Mesothelial cell of epicardium (in vitro differentiated cells): ENCODE measurements at regions not wholly inside any gene's neighbourhood (a gene's known extent, or its start where the extent isn't known, plus 50 kb on each side); places are given as distances from the start of the nearest gene placed in this dataset.
A peak's percentile ranks its signal among the peaks of the same experiment; 100 is the strongest.

Experiments
- DNase-seq, 2 experiments: peaks; one replicate each; pipeline ENCODE4 v3.0.0; 2021; ENCODE audit warnings: low spot score in 2 of 2; ENCODE audit not compliant: unreplicated experiment in 2 of 2
- H3K27ac Mint-ChIP-seq: 2 replicates; pipeline ENCODE4 v1.8.0; 2021; ENCODE audit warnings: mixed read lengths
- H3K27me3 Mint-ChIP-seq: 2 replicates; pipeline ENCODE4 v1.8.0; 2021; ENCODE audit warnings: low read depth, mixed read lengths
- H3K36me3 Mint-ChIP-seq: 2 replicates; pipeline ENCODE4 v1.8.0; 2021; ENCODE audit warnings: mixed read lengths
- H3K4me1 Mint-ChIP-seq: 2 replicates; pipeline ENCODE4 v1.8.0; 2021; ENCODE audit warnings: mixed read lengths
- H3K4me3 Mint-ChIP-seq: 2 replicates; pipeline ENCODE4 v1.8.0; 2021; ENCODE audit warnings: mild to moderate bottlenecking, moderate library complexity, mixed read lengths
- H3K9me3 Mint-ChIP-seq: 2 replicates; pipeline ENCODE4 v1.8.0; 2021; ENCODE audit warnings: mixed read lengths
- CTCF ChIP-seq: fragments of 200-600 bp; sonication (generic); IDR thresholded peaks from one replicate; pipeline ENCODE4 v1.5.0; 2021; ENCODE audit warnings: antibody characterized with exemption; ENCODE audit not compliant: unreplicated experiment

- DNase-seq = no peak
- Mint-ChIP-seq H3K9me3 (peaks cover 18% of the 10 kb centered on the region), H3K27ac (no peak overlapping the region), H3K27me3 (peaks cover 6% of the 10 kb centered on the region), H3K4me3 (no peak overlapping the region), H3K4me1 (peaks cover 4% of the 10 kb centered on the region), H3K36me3 (no peaks in the 10 kb centered on the region)
- TF ChIP-seq CTCF = no peak
Observed at GRCh38 chr13:84237143-84237542, 354.9 kb upstream of the SLITRK1 start.

- H3K4me3 Mint-ChIP-seq = no peak overlapping the region
- H3K9me3 Mint-ChIP-seq = peaks cover 9% of the 10 kb centered on the region
- H3K27me3 Mint-ChIP-seq = peaks cover 8% of the 10 kb centered on the region
- TF ChIP-seq CTCF = no peak
- H3K4me1 Mint-ChIP-seq = peaks cover 10% of the 10 kb centered on the region
- no peak for DNase-seq
- H3K27ac Mint-ChIP-seq = no peak overlapping the region
- H3K36me3 Mint-ChIP-seq = no peaks in the 10 kb centered on the region
Observed at GRCh38 chr13:84234416-84234815, 352.1 kb upstream of the SLITRK1 start.

- Mint-ChIP-seq H3K4me3 (no peak overlapping the region), H3K4me1 (peaks cover 6% of the 10 kb centered on the region), H3K36me3 (no peaks in the 10 kb centered on the region), H3K27ac (no peak overlapping the region), H3K27me3 (peaks cover 2% of the 10 kb centered on the region), H3K9me3 (peaks cover 9% of the 10 kb centered on the region)
- no peak for TF ChIP-seq CTCF
- DNase-seq = no peak
Observed at GRCh38 chr13:84230568-84230967, 348.3 kb upstream of the SLITRK1 start.

DNA sequence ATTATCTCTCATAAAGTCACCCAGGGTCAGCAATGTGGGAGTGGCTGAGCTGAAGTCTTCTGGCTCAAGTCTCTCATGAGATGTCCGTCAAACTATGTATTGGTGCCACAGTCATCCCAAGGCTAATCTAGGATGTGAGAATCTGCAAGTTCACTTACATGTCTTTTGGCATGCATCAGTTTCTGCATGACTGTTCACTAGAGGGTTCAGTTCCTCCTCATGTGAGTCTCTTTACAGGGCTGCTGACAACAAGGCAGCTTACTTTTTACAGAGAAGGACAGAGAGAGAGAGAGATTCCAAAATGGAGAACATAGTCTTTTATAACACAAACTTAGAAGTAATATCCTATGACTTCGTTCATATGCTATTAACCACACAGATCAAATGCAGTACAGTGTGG, 328.8 kb upstream of the SLITRK1 start:
- Mint-ChIP-seq H3K36me3 (no peaks in the 10 kb centered on the region), H3K27ac (no peak overlapping the region), H3K27me3 (no peaks in the 10 kb centered on the region), H3K4me3 (no peak overlapping the region), H3K9me3 (no peaks in the 10 kb centered on the region), H3K4me1 (peaks cover 14% of the 10 kb centered on the region)
- no peak for TF ChIP-seq CTCF
- no peak for DNase-seq

DNA sequence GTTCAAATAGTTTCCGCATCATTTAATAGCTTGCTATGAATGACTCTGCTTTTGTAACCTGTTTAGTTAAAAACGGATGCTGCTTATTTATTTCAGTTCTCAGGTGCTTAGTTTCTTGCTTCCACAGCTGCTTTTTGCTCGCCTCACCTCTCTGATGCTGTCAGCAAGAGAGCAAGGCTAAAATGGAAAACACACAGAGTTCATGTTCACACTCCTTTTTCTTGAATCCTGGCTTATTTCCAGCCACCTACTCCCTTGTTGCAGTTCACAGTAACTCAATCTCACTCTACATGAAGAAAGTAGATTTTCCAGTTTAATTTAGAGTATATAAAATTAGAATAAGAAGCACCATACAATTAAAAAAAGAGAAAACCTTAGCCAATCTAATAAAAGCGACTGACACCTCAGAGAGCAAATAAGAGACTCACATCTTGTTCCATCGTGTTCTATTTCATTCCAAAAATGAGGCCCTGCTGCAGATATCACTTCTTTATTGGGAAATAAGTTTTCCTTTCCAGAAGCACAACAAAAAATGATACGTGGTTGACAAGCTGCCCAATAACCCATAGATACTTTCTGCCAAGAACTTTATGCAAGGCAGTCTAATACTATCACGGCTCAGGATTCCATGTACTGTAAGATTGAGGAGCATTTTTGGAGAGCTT, 326.1 kb upstream of the SLITRK1 start:
- no peak for DNase-seq
- Mint-ChIP-seq H3K27me3 (no peaks in the 10 kb centered on the region), H3K9me3 (no peaks in the 10 kb centered on the region)

More for the DNA sequence above, 326.1 kb upstream of the SLITRK1 start:
- no peak for TF ChIP-seq CTCF
- no peak overlapping the region for H3K4me3 Mint-ChIP-seq
- peak overlapping the region; percentile 39 for H3K27ac Mint-ChIP-seq
- no peaks in the 10 kb centered on the region for H3K36me3 Mint-ChIP-seq
- H3K4me1 Mint-ChIP-seq = peaks cover 14% of the 10 kb centered on the region
